Right lobe of liver (tissue), 6 donors: ENCODE measurements at regions not wholly inside any gene's neighbourhood (a gene's known extent, or its start where the extent isn't known, plus 50 kb on each side); places are given as distances from the start of the nearest gene placed in this dataset.

Experiments
- ATAC-seq, 4 donors: fragments of 200-7000 bp; cut with Tn5 transposase; one replicate each; pipeline ENCODE4 v1.9.1; 2020; ENCODE audit warnings: mild to moderate bottlenecking in 4 of 4, moderate library complexity in 4 of 4
- DNase-seq, 3 donors: peaks; one replicate each; pipeline ENCODE4 v3.0.0-alpha.2; 2020
- H3K27ac ChIP-seq, 3 donors: fragments of 200-600 bp; one replicate each; pipeline ENCODE4 v1.8.0; 2022
- H3K27me3 ChIP-seq, 2 donors: fragments of 200-600 bp; one replicate each; pipeline ENCODE4 v1.8.0; 2022
- H3K36me3 ChIP-seq, 4 donors: fragments of 200-600 bp; sonication (generic) in 1 of 4; one replicate each; pipeline versions ENCODE4 v1.5.1 to v1.8.0; 2017 to 2022; ENCODE audit warnings: control low read depth in 1 of 4
- H3K4me1 ChIP-seq, 4 donors: fragments of 200-600 bp; sonication (generic) in 1 of 4; one replicate each; pipeline versions ENCODE4 v1.5.1 to v1.8.0; 2017 to 2022; ENCODE audit warnings: control low read depth in 1 of 4
- H3K4me3 ChIP-seq, 3 donors: fragments of 200-600 bp; one replicate each; pipeline ENCODE4 v1.8.0; 2022
- H3K9me3 ChIP-seq, 4 donors: fragments of 200-600 bp; sonication (generic) in 1 of 4; one replicate each; pipeline versions ENCODE4 v1.5.1 to v1.8.0; 2017 to 2022; ENCODE audit warnings: control low read depth in 1 of 4
- POLR2A ChIP-seq: fragments of 450-650 bp; IDR thresholded peaks from one replicate; pipeline ENCODE4 v1.6.1; 2017; ENCODE audit warnings: antibody characterized with exemption, mild to moderate bottlenecking
- WGBS: methylation state at CpG from one replicate; pipeline ENCODE4 v1.1.6; 2018; ENCODE audit warnings: low coverage, low lambda C conversion rate; ENCODE audit not compliant: insufficient coverage; ENCODE audit errors: missing lambda C conversion rate; 5-methylcytosine and 5-hydroxymethylcytosine counted together
- intact Hi-C, 2 donors: fragments of 100-400 bp; cut with DNase I; formaldehyde crosslinking; loops; one replicate each; pipeline versions ENCODE4 v1.11.2 to v1.14.1; 2022
- TF ChIP-seq, protein P1 (sequence below), 4 donors: fragments of 200-600 bp in 3 of 4; fragments of 450-650 bp in 1 of 4; IDR thresholded peaks; one replicate each; pipeline versions ENCODE4 v1.5.1 to v1.8.0; 2016 to 2022; ENCODE audit warnings: antibody characterized with exemption in 4 of 4, mild to moderate bottlenecking in 2 of 4
- donor health status: DM: no; HTN: yes; CAD: no.
- donor health status: DM: no; HTN: no; CAD: no.
- donor health status: DM: no; HTN: no; CAD: no.
- donor health status: DM: no; HTN: yes; CAD: no.
- donor health status: DM: no; HTN: yes; CAD: no.

DNA sequence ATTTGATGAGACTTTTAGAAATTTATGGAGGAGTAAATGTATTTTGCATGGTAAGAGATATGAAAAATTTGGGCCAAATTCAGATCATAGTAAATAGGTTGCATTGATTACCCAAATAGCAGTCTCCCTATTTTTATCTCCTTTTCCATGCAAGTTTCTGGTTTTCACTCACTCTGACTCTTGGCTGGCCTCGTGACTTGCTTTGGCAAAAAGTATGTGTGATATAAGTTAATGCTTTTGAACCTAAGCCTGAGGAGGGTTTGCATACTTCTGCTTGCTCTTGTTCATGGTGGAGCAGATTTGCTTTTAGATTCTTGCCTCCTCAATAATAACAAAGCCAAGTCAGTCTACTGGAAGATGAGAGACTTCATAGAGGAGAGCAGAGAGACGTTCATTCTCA, 1045.9 kb upstream of the CDH8 start:
- H3K4me1 ChIP-seq, result no peaks in the 10 kb centered on the region
- TF ChIP-seq, protein P1, sequence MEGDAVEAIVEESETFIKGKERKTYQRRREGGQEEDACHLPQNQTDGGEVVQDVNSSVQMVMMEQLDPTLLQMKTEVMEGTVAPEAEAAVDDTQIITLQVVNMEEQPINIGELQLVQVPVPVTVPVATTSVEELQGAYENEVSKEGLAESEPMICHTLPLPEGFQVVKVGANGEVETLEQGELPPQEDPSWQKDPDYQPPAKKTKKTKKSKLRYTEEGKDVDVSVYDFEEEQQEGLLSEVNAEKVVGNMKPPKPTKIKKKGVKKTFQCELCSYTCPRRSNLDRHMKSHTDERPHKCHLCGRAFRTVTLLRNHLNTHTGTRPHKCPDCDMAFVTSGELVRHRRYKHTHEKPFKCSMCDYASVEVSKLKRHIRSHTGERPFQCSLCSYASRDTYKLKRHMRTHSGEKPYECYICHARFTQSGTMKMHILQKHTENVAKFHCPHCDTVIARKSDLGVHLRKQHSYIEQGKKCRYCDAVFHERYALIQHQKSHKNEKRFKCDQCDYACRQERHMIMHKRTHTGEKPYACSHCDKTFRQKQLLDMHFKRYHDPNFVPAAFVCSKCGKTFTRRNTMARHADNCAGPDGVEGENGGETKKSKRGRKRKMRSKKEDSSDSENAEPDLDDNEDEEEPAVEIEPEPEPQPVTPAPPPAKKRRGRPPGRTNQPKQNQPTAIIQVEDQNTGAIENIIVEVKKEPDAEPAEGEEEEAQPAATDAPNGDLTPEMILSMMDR (IDR thresholded peaks at IDR 0.05), result no peak
- H3K27me3 ChIP-seq, result no peaks in the 10 kb centered on the region
- intact Hi-C loops, result no loop called here
- no peaks in the 10 kb centered on the region for H3K9me3 ChIP-seq
- ATAC-seq (no peak), DNase-seq (no peak)
- H3K27ac ChIP-seq, result no peak overlapping the region
- H3K4me3 ChIP-seq, result no peak overlapping the region
- no peaks in the 10 kb centered on the region for H3K36me3 ChIP-seq
- WGBS, result 18% methylated on average over 2 of the region's 2 CpGs

DNA sequence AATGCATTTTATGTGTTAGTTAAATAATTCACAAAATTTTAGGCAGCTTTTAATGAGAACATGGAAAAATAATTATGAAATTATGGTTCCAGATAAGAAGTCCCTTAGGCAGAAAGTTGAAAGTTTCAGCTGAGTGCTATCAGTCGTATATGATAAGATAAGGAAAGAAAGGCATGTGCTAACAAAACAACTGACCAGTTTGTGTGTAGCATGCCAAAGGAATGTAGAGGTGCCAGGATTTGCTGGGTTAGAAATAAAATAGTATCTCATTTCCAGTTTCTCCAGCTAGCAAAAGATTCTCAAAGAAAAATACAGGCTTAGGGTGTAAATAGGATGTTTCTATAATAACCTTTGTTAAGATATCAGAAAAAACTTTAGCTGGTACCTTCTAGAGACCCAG, 1044.5 kb upstream of the CDH8 start:
- WGBS, result 22% methylated on average over 1 of the region's 1 CpG
- Histone ChIP-seq H3K27me3 (no peaks in the 10 kb centered on the region), H3K36me3 (no peaks in the 10 kb centered on the region), H3K27ac (no peak overlapping the region), H3K9me3 (no peaks in the 10 kb centered on the region), H3K4me1 (no peaks in the 10 kb centered on the region), H3K4me3 (no peak overlapping the region)
- ATAC-seq (no peak), DNase-seq (no peak)
- TF ChIP-seq, protein P1 (IDR thresholded peaks at IDR 0.05), result no peak
- no peak for TF ChIP-seq POLR2A
- intact Hi-C loops, result no loop called here

DNA sequence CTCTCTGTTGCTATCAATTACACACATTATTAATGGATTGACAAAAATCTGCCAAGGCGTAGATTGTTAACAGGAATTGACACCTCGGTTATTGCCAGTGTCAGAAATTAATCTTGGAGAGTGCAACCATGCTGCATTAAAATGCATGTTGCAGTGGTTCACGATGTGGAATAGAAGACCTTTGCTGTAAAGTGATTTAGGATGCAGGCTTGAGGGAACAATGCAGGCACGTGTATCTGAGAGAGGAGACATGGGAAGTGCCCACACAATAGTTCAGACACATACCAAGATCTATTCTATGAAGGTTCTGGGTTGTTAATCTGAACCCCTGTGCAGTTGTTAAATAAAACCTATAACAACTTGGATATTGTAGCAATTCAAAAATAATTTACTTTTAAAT, 1032.8 kb upstream of the CDH8 start:
- no peaks in the 10 kb centered on the region for H3K4me1 ChIP-seq
- no peak overlapping the region for H3K27ac ChIP-seq
- no peaks in the 10 kb centered on the region for H3K27me3 ChIP-seq
- intact Hi-C loops, result no loop called here
- WGBS, result 35% methylated on average over 4 of the region's 4 CpGs
- no peak for TF ChIP-seq POLR2A
- TF ChIP-seq, protein P1 (IDR thresholded peaks at IDR 0.05), result no peak
- no peak for DNase-seq
- H3K36me3 ChIP-seq, result no peaks in the 10 kb centered on the region
- no peaks in the 10 kb centered on the region for H3K9me3 ChIP-seq
- ATAC-seq, result no peak
- no peak overlapping the region for H3K4me3 ChIP-seq

DNA sequence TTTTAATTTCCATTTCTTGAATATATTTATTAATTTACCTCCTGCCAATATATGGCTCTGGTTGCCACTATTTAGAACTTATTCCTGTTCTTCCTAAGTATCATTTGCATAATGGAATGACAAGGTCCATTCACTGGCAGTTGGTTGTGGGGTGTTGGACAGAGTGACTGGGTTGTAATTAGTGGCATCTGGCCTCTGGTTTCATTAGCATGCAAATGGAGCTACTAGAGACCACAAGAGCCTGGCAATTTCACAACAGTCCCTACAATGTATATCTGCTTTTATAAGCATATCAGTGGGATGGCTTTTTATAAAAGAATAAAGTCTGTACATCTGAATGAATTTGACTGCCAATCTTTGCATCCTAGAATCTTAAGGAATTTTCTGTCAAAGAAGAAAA, 1030.9 kb upstream of the CDH8 start:
- TF ChIP-seq POLR2A, result no peak
- TF ChIP-seq, protein P1 (IDR thresholded peaks at IDR 0.05), result no peak
- intact Hi-C loops, result no loop called here
- Histone ChIP-seq H3K9me3 (no peaks in the 10 kb centered on the region), H3K36me3 (no peaks in the 10 kb centered on the region), H3K27ac (no peak overlapping the region), H3K27me3 (no peaks in the 10 kb centered on the region), H3K4me3 (no peak overlapping the region), H3K4me1 (no peaks in the 10 kb centered on the region)
- DNase-seq (no peak), ATAC-seq (no peak)

DNA sequence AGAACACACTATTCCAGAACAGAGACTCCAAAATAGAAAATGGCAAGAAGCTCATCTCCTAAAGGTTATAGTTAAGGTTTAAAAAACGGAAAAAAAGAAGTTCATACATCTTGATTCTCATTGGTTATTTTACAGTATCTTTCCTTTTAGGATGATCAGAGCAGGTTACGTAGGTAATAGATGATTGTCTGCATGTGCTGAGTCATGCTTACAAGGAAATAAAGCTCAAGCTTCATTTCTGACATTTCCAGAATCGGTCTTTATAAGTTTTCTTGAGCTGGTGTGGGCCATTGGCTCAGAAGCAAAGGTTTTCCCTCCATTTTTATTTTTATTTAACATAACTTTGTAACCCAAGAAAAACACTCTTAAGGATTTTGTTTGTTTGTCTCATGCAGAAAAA, 1030.3 kb upstream of the CDH8 start:
- no peaks in the 10 kb centered on the region for H3K4me1 ChIP-seq
- no peak overlapping the region for H3K27ac ChIP-seq
- DNase-seq, result no peak
- no peak for ATAC-seq
- H3K27me3 ChIP-seq, result no peaks in the 10 kb centered on the region
- intact Hi-C loops, result no loop called here
- H3K9me3 ChIP-seq, result no peaks in the 10 kb centered on the region
- 30% methylated on average over 3 of the region's 3 CpGs for WGBS
- H3K36me3 ChIP-seq, result no peaks in the 10 kb centered on the region
- H3K4me3 ChIP-seq, result no peak overlapping the region
- TF ChIP-seq, protein P1 (IDR thresholded peaks at IDR 0.05), result no peak
- TF ChIP-seq POLR2A, result no peak
